OCI-LY3 (cell line): ENCODE measurements at regions not wholly inside any gene's neighbourhood (a gene's known extent, or its start where the extent isn't known, plus 50 kb on each side); places are given as distances from the start of the nearest gene placed in this dataset.

Experiments used
- H2AFZ ChIP-seq: fragments of 200-600, 300-600 bp; shearing (Covaris generic); 2 replicates; pipeline ENCODE4 v1.6.0; 2014; ENCODE audit warnings: antibody characterized with exemption, low read depth, low read length
- H3K27ac ChIP-seq: fragments of 200-600, 300-600 bp; sonication (generic); 2 replicates; pipeline ENCODE4 v1.5.1; 2014; ENCODE audit warnings: mild to moderate bottlenecking, low read length, moderate library complexity, mixed read lengths
- H3K27me3 ChIP-seq: fragments of 200-600, 300-600 bp; sonication (generic); 2 replicates; pipeline ENCODE4 v1.6.1; 2014; ENCODE audit warnings: low read depth, low read length, mixed read lengths
- H3K36me3 ChIP-seq: fragments of 200-600, 300-600 bp; sonication (generic); replicated peaks from 2 replicates; pipeline ENCODE3; 2014; ENCODE audit warnings: low read depth, low read length, mixed read lengths
- H3K4me1 ChIP-seq: fragments of 300-600, 200-600 bp; sonication (generic); 2 replicates; pipeline ENCODE4 v1.6.1; 2014; ENCODE audit warnings: low read length, mixed read lengths
- H3K4me2 ChIP-seq: fragments of 200-600, 300-600 bp; sonication (generic); 2 replicates; pipeline ENCODE4 v1.6.1; 2014; ENCODE audit warnings: low read length, mixed read lengths
- H3K4me3 ChIP-seq: fragments of 300-600, 200-600 bp; sonication (generic); 2 replicates; pipeline ENCODE4 v1.5.1; 2014; ENCODE audit warnings: antibody characterized with exemption, mild to moderate bottlenecking, low read length, moderate library complexity
- H3K79me2 ChIP-seq: fragments of 300-600, 200-600 bp; shearing (Covaris generic); 2 replicates; pipeline ENCODE4 v1.6.1; 2014; ENCODE audit warnings: mild to moderate bottlenecking, low read length, mixed read lengths
- H3K9ac ChIP-seq: fragments of 300-600, 200-600 bp; shearing (Covaris generic); 2 replicates; pipeline ENCODE4 v1.6.0; 2014; ENCODE audit warnings: mild to moderate bottlenecking, low read length, moderate library complexity
- H3K9me3 ChIP-seq: fragments of 200-600, 300-600 bp; shearing (Covaris generic); 2 replicates; pipeline ENCODE4 v1.6.1; 2014; ENCODE audit warnings: low read length, mixed read lengths; ENCODE audit not compliant: insufficient read depth
- H4K20me1 ChIP-seq: fragments of 200-600, 300-600 bp; sonication (generic); 2 replicates; pipeline ENCODE4 v1.6.1; 2016; ENCODE audit warnings: low read length, mixed read lengths; ENCODE audit not compliant: insufficient read depth
- EZH2phosphoT487 ChIP-seq: fragments of 200-600 bp; shearing (Covaris generic); IDR thresholded peaks from 2 replicates; pipeline ENCODE4 v1.6.1; 2018; ENCODE audit warnings: antibody characterized with exemption, mixed run types, low read depth
- TF ChIP-seq, protein P1 (sequence below): fragments of 200-600, 300-600 bp; sonication (generic); IDR thresholded peaks from 2 replicates; pipeline ENCODE4 v1.5.1; 2014; ENCODE audit warnings: antibody characterized with exemption, low read length, low read depth

DNA sequence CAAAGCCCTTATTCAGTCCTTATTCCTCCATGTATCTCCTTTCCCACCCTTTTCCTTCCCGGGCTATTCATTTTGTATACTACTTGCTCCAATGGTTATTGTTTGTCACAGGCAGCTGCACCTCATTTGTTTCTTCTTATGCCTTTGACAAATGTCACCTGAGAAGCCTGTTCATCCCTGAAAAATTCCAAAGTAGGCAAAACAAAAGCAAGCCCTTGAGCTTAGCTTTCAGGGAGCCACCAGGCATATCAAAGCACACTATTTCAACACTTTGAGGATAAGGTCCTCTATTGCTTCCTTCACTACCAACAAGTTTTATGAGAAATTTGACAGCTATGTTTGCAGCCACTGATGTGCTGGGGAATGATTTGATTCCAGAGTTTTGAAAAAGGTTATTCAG lies 738.7 kb upstream of the LMO3 start:
- Histone ChIP-seq H3K36me3 (no peaks in the 10 kb centered on the region), H2AFZ (no peak overlapping the region), H3K9ac (no peak overlapping the region), H3K27ac (no peak overlapping the region), H3K9me3 (no peaks in the 10 kb centered on the region), H3K4me3 (no peak overlapping the region), H3K27me3 (no peaks in the 10 kb centered on the region), H4K20me1 (no peaks in the 10 kb centered on the region), H3K4me1 (no peaks in the 10 kb centered on the region), H3K4me2 (no peak overlapping the region), H3K79me2 (no peaks in the 10 kb centered on the region)
- no peak for TF ChIP-seq EZH2phosphoT487
- TF ChIP-seq, protein P1, sequence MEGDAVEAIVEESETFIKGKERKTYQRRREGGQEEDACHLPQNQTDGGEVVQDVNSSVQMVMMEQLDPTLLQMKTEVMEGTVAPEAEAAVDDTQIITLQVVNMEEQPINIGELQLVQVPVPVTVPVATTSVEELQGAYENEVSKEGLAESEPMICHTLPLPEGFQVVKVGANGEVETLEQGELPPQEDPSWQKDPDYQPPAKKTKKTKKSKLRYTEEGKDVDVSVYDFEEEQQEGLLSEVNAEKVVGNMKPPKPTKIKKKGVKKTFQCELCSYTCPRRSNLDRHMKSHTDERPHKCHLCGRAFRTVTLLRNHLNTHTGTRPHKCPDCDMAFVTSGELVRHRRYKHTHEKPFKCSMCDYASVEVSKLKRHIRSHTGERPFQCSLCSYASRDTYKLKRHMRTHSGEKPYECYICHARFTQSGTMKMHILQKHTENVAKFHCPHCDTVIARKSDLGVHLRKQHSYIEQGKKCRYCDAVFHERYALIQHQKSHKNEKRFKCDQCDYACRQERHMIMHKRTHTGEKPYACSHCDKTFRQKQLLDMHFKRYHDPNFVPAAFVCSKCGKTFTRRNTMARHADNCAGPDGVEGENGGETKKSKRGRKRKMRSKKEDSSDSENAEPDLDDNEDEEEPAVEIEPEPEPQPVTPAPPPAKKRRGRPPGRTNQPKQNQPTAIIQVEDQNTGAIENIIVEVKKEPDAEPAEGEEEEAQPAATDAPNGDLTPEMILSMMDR, result no peak

DNA sequence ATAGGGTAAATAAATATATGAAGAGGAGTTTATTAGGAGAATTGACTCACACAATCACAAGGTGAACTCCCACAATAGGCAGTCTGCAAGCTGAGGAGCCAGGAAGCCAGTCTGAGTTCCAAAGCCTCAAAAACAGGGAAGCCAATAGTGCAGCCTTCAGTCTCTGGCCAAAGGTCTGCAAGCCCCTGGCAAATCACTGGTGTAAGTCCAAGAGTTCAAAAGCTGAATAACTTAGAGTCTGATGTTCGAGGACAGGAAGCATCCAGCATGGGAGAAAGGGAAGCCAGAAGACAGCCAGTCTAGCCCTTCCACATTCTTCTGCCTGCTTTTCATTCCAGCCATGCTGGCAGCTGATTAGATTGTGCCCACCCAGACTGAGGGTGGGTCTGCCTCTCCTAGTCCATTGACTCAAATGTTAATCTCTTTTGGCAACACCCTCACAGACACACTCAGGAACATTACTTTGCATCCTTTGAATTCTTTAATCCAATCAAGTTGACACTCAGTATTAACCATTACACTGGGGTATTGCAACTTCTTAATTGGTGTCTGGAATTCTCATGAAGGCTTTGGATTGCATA lies 736.5 kb upstream of the LMO3 start:
- Histone ChIP-seq H3K27me3 (no peaks in the 10 kb centered on the region), H4K20me1 (no peaks in the 10 kb centered on the region), H3K27ac (no peak overlapping the region), H3K9ac (no peak overlapping the region), H3K36me3 (no peaks in the 10 kb centered on the region), H3K4me1 (peaks cover 4% of the 10 kb centered on the region; the same call in 1 of the 2 replicates), H2AFZ (no peak overlapping the region), H3K4me2 (no peak overlapping the region), H3K9me3 (no peaks in the 10 kb centered on the region), H3K4me3 (no peak overlapping the region), H3K79me2 (no peaks in the 10 kb centered on the region)
- TF ChIP-seq EZH2phosphoT487, result no peak
- TF ChIP-seq, protein P1, result no peak

DNA sequence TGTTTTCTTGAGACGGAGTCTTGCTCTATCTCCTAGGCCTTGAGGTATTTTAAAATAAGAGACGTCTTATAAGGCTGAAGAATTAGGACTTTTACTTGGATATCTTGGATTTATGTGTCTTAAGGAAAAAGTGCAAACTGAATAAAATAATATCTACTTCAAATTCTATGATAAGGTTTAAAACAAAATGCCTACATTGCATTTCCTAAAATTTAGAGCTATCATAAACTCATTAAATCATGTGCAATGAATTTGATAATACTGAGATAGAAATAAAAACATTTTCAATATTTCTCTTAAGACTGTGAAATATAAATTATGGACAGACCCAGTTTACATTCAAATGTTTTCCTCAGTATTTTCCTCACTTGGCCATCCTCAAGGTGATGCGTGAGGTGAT lies 729.5 kb upstream of the LMO3 start:
- no peak for TF ChIP-seq EZH2phosphoT487
- TF ChIP-seq, protein P1, result no peak
- Histone ChIP-seq H3K27ac (no peak overlapping the region), H3K4me2 (no peak overlapping the region), H4K20me1 (no peaks in the 10 kb centered on the region), H3K36me3 (no peaks in the 10 kb centered on the region), H3K4me3 (no peak overlapping the region), H3K4me1 (peaks cover 4% of the 10 kb centered on the region; the same call in 1 of the 2 replicates), H3K27me3 (no peaks in the 10 kb centered on the region), H3K79me2 (no peaks in the 10 kb centered on the region), H2AFZ (no peak overlapping the region), H3K9ac (no peak overlapping the region), H3K9me3 (no peaks in the 10 kb centered on the region)

DNA sequence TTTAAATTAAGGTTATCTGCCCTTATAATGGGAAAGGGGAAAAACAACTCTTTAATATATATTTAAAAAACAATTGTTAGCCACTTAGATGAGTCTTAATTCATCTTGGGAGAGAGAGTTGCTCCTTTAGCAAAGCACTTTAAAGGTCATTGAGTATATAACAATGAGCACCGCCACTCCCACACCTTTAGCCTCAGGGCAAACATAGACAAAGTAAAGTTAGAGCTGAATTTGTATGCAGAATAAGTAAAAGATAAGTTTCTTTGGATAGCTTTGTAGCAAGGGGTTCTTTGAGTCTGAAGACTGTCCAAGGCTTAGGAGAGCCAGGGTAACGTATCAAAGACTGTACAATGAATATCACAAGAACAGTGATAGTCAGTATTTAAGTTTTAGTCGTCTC lies 728.8 kb upstream of the LMO3 start:
- no peak overlapping the region for H2AFZ ChIP-seq
- H3K4me2 ChIP-seq, result no peak overlapping the region
- H3K4me1 ChIP-seq, result peaks cover 4% of the 10 kb centered on the region; the same call in 1 of the 2 replicates
- TF ChIP-seq, protein P1, result no peak
- TF ChIP-seq EZH2phosphoT487, result no peak
- H3K9me3 ChIP-seq, result no peaks in the 10 kb centered on the region
- H4K20me1 ChIP-seq, result no peaks in the 10 kb centered on the region
- no peak overlapping the region for H3K4me3 ChIP-seq
- no peak overlapping the region for H3K9ac ChIP-seq
- no peak overlapping the region for H3K27ac ChIP-seq
- no peaks in the 10 kb centered on the region for H3K27me3 ChIP-seq
- H3K79me2 ChIP-seq, result no peaks in the 10 kb centered on the region
- H3K36me3 ChIP-seq, result no peaks in the 10 kb centered on the region
